GM12878 (cell line): ENCODE measurements at regions not wholly inside any gene's neighbourhood (a gene's known extent, or its start where the extent isn't known, plus 50 kb on each side); places are given as distances from the start of the nearest gene placed in this dataset.

ENCODE experiments used
- ATAC-seq: fragments of 200-7000 bp; cut with Tn5 transposase; 3 replicates; pipeline ENCODE4 v1.9.1; 2020; ENCODE audit warnings: mild to moderate bottlenecking, moderate library complexity
- BruUV-seq: library from RNA; stranded (reverse); fragments of 400-500 nt; replicated peaks from 2 replicates; lab custom pipeline; 2021; lab: Mats Ljungman, UMichigan
- CTCF ChIA-PET: fragments of 300-600 bp; sonication (Branson Sonifier 250); formaldehyde crosslinking; extraction: SDS; loops from one replicate; lab custom pipeline; 2021; ENCODE audit warnings: inconsistent platforms; lab: Yijun Ruan, JAX
- POLR2A ChIA-PET: fragments of 350-600 bp; formaldehyde crosslinking; extraction: SDS; loops from one replicate; lab custom pipeline; 2021; ENCODE audit warnings: inconsistent platforms; lab: Charles Lee
- RAD21 ChIA-PET: fragments of 300-600 bp; sonication (Branson Sonifier 250); formaldehyde crosslinking; loops from one replicate; lab custom pipeline; 2023; ENCODE audit warnings: antibody characterized with exemption; ENCODE audit not compliant: unreplicated experiment; lab: Charles Lee
- SMC1A ChIA-PET: fragments of 300-600 bp; sonication (Branson Sonifier 250); formaldehyde crosslinking; loops from one replicate; lab custom pipeline; 2023; ENCODE audit not compliant: unreplicated experiment, uncharacterized antibody; lab: Charles Lee
- DNase-seq: peaks from one replicate; pipeline ENCODE4 v3.0.0-alpha.2; 2011; ENCODE audit warnings: low read depth, low spot score
- FAIRE-seq: peaks from 3 replicates; lab custom pipeline; 2011; peaks lifted over from hg19 to GRCh38; lab: Jason Lieb, UNC
- H2AFZ ChIP-seq: 2 replicates; pipeline ENCODE4 v1.6.0; 2011; ENCODE audit warnings: low read depth, low read length, control low read depth; ENCODE audit not compliant: control insufficient read depth
- H3K27ac ChIP-seq: 2 replicates; pipeline ENCODE4 v1.5.1; 2011; ENCODE audit warnings: control low read depth; ENCODE audit not compliant: control insufficient read depth, insufficient read depth
- H3K27me3 ChIP-seq, 2 experiments: replicated peaks in 1 of 2; 2 replicates each; pipeline versions ENCODE4 v1.6.0 to v1.6.1; 2011; ENCODE audit warnings: low read length in 1 of 2; ENCODE audit not compliant: control insufficient read depth in 2 of 2, insufficient read depth in 2 of 2
- H3K36me3 ChIP-seq, 2 experiments: 2 replicates each; pipeline ENCODE4 v1.5.1; 2011; ENCODE audit warnings: low read length in 1 of 2; ENCODE audit not compliant: control insufficient read depth in 2 of 2, insufficient read depth in 2 of 2
- H3K4me1 ChIP-seq: 2 replicates; pipeline ENCODE4 v1.6.1; 2011; ENCODE audit warnings: mild to moderate bottlenecking, low read length, moderate library complexity, mixed read lengths; ENCODE audit not compliant: control insufficient read depth, insufficient read depth
- H3K4me2 ChIP-seq: 2 replicates; pipeline ENCODE4 v1.6.0; 2011; ENCODE audit warnings: control low read depth; ENCODE audit not compliant: control insufficient read depth, insufficient read depth
- H3K4me3 ChIP-seq: fragments of 200-600 bp; sonication (generic); 2 replicates; pipeline ENCODE4 v1.5.1; 2016
- H3K79me2 ChIP-seq: 2 replicates; pipeline ENCODE4 v1.6.0; 2011; ENCODE audit warnings: low read length; ENCODE audit not compliant: control insufficient read depth, insufficient read depth
- H3K9ac ChIP-seq: 2 replicates; pipeline ENCODE4 v1.8.0; 2011; ENCODE audit warnings: low read length, control low read depth, mixed read lengths; ENCODE audit not compliant: control insufficient read depth, insufficient read depth
- H3K9me3 ChIP-seq: replicated peaks from 3 replicates; pipeline ENCODE4 v1.5.1; 2011; ENCODE audit warnings: mild to moderate bottlenecking, low read length; ENCODE audit not compliant: control insufficient read depth, insufficient read depth
- H4K20me1 ChIP-seq: 2 replicates; pipeline ENCODE4 v1.6.0; 2011; ENCODE audit not compliant: control insufficient read depth, insufficient read depth
- DPF2 ChIP-seq: fragments of 450-650 bp; IDR thresholded peaks from 2 replicates; pipeline ENCODE4 v1.6.1; 2017; ENCODE audit warnings: mild to moderate bottlenecking
- GABPA ChIP-seq: IDR thresholded peaks from 2 replicates; pipeline ENCODE4 v1.6.1; 2014; ENCODE audit warnings: antibody characterized with exemption, low read depth, mild to moderate bottlenecking, inconsistent platforms
- HCFC1 ChIP-seq: fragments of 150-350 bp; IDR thresholded peaks from 2 replicates; pipeline ENCODE4 v1.6.1; 2014; ENCODE audit warnings: low read length
- HDAC2 ChIP-seq: fragments of 200-600 bp; sonication (generic); IDR thresholded peaks from 2 replicates; pipeline ENCODE4 v1.6.1; 2017
- ZNF217 ChIP-seq: fragments of 450-650 bp; IDR thresholded peaks from 2 replicates; pipeline ENCODE4 v1.6.1; 2017; ENCODE audit warnings: antibody characterized with exemption, mild to moderate bottlenecking
- WGBS: methylation state at CpG from one replicate; pipeline ENCODE4 v1.1.6; 2016; ENCODE audit warnings: low lambda C conversion rate; ENCODE audit not compliant: insufficient replicate concordance, insufficient coverage; ENCODE audit errors: missing lambda C conversion rate; 5-methylcytosine and 5-hydroxymethylcytosine counted together
- in situ Hi-C: fragments of 300-500 bp; cut with MboI; formaldehyde crosslinking; loops from 9 replicates; pipeline ENCODE4 v1.14.3; 2018; ENCODE audit warnings: mixed read lengths
- intact Hi-C: fragments of 100-400 bp; cut with micrococcal nuclease; formaldehyde crosslinking; loops from one replicate; pipeline ENCODE4 v1.14.2; 2022; ENCODE audit not compliant: unreplicated experiment
- TF ChIP-seq, protein P1 (sequence below): IDR thresholded peaks from 2 replicates; pipeline ENCODE4 v1.6.1; 2011; ENCODE audit warnings: borderline replicate concordance, low read depth, mild to moderate bottlenecking, moderate library complexity, low read length; ENCODE audit not compliant: insufficient read depth, poor library complexity, severe bottlenecking
- TF ChIP-seq, protein P2 (sequence below): IDR thresholded peaks from 2 replicates; pipeline ENCODE4 v1.6.1; 2012; ENCODE audit warnings: low read depth, low read length, improper control_type of control experiment
- TF ChIP-seq, protein P3 (sequence below): IDR thresholded peaks from 2 replicates; pipeline ENCODE4 v1.6.1; 2011; ENCODE audit warnings: borderline replicate concordance, low read depth, mild to moderate bottlenecking, moderate library complexity, mixed read lengths, low read length; ENCODE audit not compliant: insufficient read depth; ENCODE audit errors: extremely low read length

DNA sequence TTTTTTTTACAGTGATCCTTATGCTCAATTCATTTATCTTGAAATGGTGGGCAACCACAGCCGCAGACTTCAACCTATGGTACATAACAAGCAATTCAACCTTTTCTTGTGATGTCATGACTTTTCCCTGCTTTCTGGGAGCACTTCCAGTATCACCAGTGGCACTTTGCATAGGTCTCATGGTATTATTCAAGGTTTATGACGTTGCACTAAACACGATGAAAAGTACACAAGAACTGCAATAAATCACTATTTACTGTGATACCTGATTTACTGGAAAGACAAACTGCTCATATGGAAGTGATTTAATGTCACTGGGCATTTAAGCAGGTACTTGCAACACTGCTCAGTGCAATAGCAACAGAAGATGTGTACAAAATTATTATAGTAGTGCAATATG lies 251.7 kb upstream of the CXCL12 start:
- no peak for FAIRE-seq
- WGBS, result 33% methylated on average over 3 of the region's 3 CpGs
- no peaks in the 10 kb centered on the region for H4K20me1 ChIP-seq
- no peaks in the 10 kb centered on the region for H3K9me3 ChIP-seq
- H3K79me2 ChIP-seq, result no peaks in the 10 kb centered on the region
- H3K36me3 ChIP-seq, result no peaks in the 10 kb centered on the region
- TF ChIP-seq, protein P1, sequence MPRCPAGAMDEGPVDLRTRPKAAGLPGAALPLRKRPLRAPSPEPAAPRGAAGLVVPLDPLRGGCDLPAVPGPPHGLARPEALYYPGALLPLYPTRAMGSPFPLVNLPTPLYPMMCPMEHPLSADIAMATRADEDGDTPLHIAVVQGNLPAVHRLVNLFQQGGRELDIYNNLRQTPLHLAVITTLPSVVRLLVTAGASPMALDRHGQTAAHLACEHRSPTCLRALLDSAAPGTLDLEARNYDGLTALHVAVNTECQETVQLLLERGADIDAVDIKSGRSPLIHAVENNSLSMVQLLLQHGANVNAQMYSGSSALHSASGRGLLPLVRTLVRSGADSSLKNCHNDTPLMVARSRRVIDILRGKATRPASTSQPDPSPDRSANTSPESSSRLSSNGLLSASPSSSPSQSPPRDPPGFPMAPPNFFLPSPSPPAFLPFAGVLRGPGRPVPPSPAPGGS, result no peak
- TF ChIP-seq HDAC2, result no peak
- no peak for TF ChIP-seq GABPA
- TF ChIP-seq, protein P2, sequence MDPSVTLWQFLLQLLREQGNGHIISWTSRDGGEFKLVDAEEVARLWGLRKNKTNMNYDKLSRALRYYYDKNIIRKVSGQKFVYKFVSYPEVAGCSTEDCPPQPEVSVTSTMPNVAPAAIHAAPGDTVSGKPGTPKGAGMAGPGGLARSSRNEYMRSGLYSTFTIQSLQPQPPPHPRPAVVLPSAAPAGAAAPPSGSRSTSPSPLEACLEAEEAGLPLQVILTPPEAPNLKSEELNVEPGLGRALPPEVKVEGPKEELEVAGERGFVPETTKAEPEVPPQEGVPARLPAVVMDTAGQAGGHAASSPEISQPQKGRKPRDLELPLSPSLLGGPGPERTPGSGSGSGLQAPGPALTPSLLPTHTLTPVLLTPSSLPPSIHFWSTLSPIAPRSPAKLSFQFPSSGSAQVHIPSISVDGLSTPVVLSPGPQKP, result no peak
- TF ChIP-seq ZNF217, result no peak
- TF ChIP-seq HCFC1, result no peak
- TF ChIP-seq, protein P3, sequence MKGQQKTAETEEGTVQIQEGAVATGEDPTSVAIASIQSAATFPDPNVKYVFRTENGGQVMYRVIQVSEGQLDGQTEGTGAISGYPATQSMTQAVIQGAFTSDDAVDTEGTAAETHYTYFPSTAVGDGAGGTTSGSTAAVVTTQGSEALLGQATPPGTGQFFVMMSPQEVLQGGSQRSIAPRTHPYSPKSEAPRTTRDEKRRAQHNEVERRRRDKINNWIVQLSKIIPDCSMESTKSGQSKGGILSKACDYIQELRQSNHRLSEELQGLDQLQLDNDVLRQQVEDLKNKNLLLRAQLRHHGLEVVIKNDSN, result no peak
- no peak for TF ChIP-seq DPF2
- TF ChIP-seq, all 136 proteins: peak for 0
- ChIA-PET RAD21 (no interaction called here), POLR2A (no interaction called here), SMC1A (no interaction called here), CTCF (no interaction called here)
- Histone ChIP-seq H2AFZ (no peak overlapping the region), H3K27me3 (no peaks in the 10 kb centered on the region), H3K4me3 (no peak overlapping the region), H3K4me2 (no peak overlapping the region), H3K27ac (no peak overlapping the region), H3K4me1 (no peaks in the 10 kb centered on the region), H3K9ac (no peak overlapping the region)
- intact Hi-C loops (no loop called here), in situ Hi-C loops (no loop called here)
- BruUV-seq, result no TSS peak
- no peak for ATAC-seq
- no peak for DNase-seq
